GM23248 (cell line): ENCODE measurements at regions not wholly inside any gene's neighbourhood (a gene's known extent, or its start where the extent isn't known, plus 50 kb on each side); places are given as distances from the start of the nearest gene placed in this dataset.

ENCODE experiments used
- EZH2 ChIP-seq: fragments of 200-600 bp; sonication (generic); IDR thresholded peaks from 2 replicates; pipeline ENCODE4 v1.6.1; 2018; ENCODE audit warnings: antibody characterized with exemption, mild to moderate bottlenecking; ENCODE audit not compliant: insufficient read depth, poor library complexity, severe bottlenecking
- EZH2phosphoT487 ChIP-seq: fragments of 200-600 bp; sonication (generic); IDR thresholded peaks from 2 replicates; pipeline ENCODE4 v1.6.1; 2018; ENCODE audit warnings: antibody characterized with exemption, moderate library complexity, mild to moderate bottlenecking, low read depth; ENCODE audit not compliant: insufficient read depth

DNA sequence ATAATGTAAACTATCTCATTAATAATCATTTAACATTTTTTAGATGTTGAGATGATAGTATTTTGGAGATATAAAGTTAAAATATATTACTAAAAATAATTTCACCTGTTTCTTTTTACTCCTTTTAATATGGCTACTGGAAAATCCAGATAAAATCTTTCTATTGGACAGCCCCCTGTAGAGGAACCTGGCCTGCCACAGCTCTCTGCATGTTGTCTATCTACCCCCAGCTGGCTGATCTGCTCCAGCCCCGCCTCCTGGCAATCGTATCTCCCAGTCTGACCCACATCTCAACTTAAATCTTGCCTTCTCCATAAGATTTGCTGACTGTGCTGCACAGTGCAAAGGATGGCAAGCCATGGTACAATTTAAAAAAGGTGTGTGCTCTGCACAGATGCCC is 182.8 kb downstream of the SIPA1L2 start:
- no peak for TF ChIP-seq EZH2
- no peak for TF ChIP-seq EZH2phosphoT487
